ENCODE measurements at regions not wholly inside any gene's neighbourhood (a gene's known extent, or its start where the extent isn't known, plus 50 kb on each side); places are given as distances from the start of the nearest gene placed in this dataset.
"Not testable (repeated sequence)": the region's sequence is repeated elsewhere in the genome, so short reads cannot be mapped to it uniquely, and the experiment has no call there.

- TF ChIP-seq, protein P1, sequence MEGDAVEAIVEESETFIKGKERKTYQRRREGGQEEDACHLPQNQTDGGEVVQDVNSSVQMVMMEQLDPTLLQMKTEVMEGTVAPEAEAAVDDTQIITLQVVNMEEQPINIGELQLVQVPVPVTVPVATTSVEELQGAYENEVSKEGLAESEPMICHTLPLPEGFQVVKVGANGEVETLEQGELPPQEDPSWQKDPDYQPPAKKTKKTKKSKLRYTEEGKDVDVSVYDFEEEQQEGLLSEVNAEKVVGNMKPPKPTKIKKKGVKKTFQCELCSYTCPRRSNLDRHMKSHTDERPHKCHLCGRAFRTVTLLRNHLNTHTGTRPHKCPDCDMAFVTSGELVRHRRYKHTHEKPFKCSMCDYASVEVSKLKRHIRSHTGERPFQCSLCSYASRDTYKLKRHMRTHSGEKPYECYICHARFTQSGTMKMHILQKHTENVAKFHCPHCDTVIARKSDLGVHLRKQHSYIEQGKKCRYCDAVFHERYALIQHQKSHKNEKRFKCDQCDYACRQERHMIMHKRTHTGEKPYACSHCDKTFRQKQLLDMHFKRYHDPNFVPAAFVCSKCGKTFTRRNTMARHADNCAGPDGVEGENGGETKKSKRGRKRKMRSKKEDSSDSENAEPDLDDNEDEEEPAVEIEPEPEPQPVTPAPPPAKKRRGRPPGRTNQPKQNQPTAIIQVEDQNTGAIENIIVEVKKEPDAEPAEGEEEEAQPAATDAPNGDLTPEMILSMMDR (IDR thresholded peaks at IDR 0.05; ENCODE audit: borderline replicate concordance, insufficient read depth, low read depth, low read length) = no peak
- H3K4me3 ChIP-seq (ENCODE audit: low read depth, low read length) = no peak overlapping the region
Measured at GRCh38 chr3:72273615-72274014, 488.7 kb upstream of the PROK2 start.

DNA sequence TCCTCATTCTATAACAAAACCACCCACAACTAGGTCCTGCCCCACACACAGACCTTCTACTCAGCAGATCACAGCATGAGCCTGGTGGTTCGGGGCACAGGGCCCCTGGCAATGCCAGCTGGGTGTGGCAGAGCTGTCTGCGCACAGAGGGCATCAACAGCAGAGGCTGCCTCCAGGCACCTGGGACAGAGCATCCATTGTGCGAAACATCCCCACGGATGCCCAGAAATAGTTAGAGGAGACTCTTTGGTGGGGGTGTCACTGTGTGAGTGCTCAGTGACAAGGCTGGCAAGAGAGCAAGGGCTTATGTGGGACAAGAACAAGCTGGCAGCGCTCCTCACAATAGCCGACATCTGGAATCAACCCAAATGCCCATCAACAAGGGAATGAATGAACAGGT is 487.4 kb upstream of the PROK2 start:
- no peak overlapping the region for H3K4me3 ChIP-seq (ENCODE audit: low read depth, low read length)
- TF ChIP-seq, protein P1 (IDR thresholded peaks at IDR 0.05; ENCODE audit: borderline replicate concordance, insufficient read depth, low read depth, low read length) = no peak

DNA sequence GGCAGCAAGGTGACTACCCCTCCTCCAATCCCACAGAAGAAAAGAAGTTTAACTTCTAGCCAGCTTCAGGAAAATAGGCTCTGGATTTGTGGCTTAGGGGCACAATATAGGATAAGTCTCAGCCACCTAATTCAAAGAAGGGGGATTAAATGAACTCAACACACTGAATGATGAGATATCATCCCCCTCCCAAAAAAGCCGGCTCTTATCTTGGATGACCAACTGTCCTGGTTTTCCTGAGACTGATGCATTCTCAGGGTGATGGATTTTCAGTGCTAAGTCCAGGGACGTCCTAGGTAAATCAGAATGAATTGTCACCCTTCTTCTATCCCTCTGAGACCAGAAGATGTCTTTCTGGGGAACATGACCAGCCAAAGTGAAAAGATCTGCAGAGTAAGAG is 487.0 kb upstream of the PROK2 start:
- H3K4me3 ChIP-seq (ENCODE audit: low read depth, low read length) = no peak overlapping the region
- TF ChIP-seq, protein P1 (IDR thresholded peaks at IDR 0.05; ENCODE audit: borderline replicate concordance, insufficient read depth, low read depth, low read length) = no peak

GRCh38 chr3:72271216-72271615 is 486.3 kb upstream of the PROK2 start:
- H3K4me3 ChIP-seq (ENCODE audit: low read depth, low read length) = no peak overlapping the region
- TF ChIP-seq, protein P1 (IDR thresholded peaks at IDR 0.05; ENCODE audit: borderline replicate concordance, insufficient read depth, low read depth, low read length) = no peak

- TF ChIP-seq, protein P1 (IDR thresholded peaks at IDR 0.05; ENCODE audit: borderline replicate concordance, insufficient read depth, low read depth, low read length) = no peak
- H3K4me3 ChIP-seq (ENCODE audit: low read depth, low read length) = no peak overlapping the region
Measured at GRCh38 chr3:72270730-72271129, 485.8 kb upstream of the PROK2 start.

GRCh38 chr3:72270072-72270681 is 485.2 kb upstream of the PROK2 start:
- TF ChIP-seq, protein P1 (IDR thresholded peaks at IDR 0.05; ENCODE audit: borderline replicate concordance, insufficient read depth, low read depth, low read length) = no peak
- no peak overlapping the region for H3K4me3 ChIP-seq (ENCODE audit: low read depth, low read length)

DNA sequence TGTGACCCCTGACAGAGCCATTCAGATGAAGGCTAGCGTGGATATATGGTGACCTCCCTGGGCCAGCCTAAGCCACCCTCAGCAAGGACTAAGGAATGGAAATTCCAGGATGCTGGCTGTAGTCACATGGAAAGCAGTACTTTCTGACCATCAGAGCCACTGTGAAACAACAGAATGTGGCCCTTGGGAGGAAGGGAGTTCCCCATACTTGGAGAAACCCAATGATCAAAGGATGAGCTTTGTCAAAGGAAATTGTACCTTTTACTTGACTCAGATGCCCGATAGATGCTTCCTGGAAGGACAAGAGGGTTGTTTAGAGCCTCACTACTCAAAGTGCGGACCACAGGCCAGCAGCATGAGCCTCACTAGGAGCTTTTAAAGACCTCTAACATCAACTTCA is 484.5 kb upstream of the PROK2 start:
- no peak overlapping the region for H3K4me3 ChIP-seq (ENCODE audit: low read depth, low read length)

GRCh38 chr3:72266921-72267524 is 482.1 kb upstream of the PROK2 start:
- not testable (repeated sequence) for H3K4me3 ChIP-seq (ENCODE audit: low read depth, low read length)

More for the DNA sequence above, 484.5 kb upstream of the PROK2 start:
- TF ChIP-seq, protein P1 (IDR thresholded peaks at IDR 0.05; ENCODE audit: borderline replicate concordance, insufficient read depth, low read depth, low read length) = no peak

Measured in GM12875 (cell line).